Testis (tissue), 2 donors: ENCODE measurements at regions not wholly inside any gene's neighbourhood (a gene's known extent, or its start where the extent isn't known, plus 50 kb on each side); places are given as distances from the start of the nearest gene placed in this dataset.

ENCODE experiments used
- CTCF ChIP-seq, 3 experiments: fragments of 450-650 bp in 2 of 3; fragments of 200-600 bp in 1 of 3; sonication (generic) in 1 of 3; IDR thresholded peaks; one replicate each; pipeline ENCODE4 v1.5.1; 2016 to 2019; ENCODE audit warnings: antibody characterized with exemption in 3 of 3, mild to moderate bottlenecking in 2 of 3, moderate library complexity in 1 of 3
- POLR2A ChIP-seq: fragments of 450-650 bp; IDR thresholded peaks from one replicate; pipeline ENCODE4 v1.6.1; 2017; ENCODE audit warnings: antibody characterized with exemption, mild to moderate bottlenecking, moderate library complexity

- TF ChIP-seq POLR2A (no peak), CTCF (IDR thresholded peaks at IDR 0.05) (no peak)
These were observed 253.6 kb downstream of the CDH26 start for GRCh38 chr20:60211618-60212463.
